GM19463 (cell line): ENCODE measurements at regions not wholly inside any gene's neighbourhood (a gene's known extent, or its start where the extent isn't known, plus 50 kb on each side); places are given as distances from the start of the nearest gene placed in this dataset.
A peak's percentile ranks its signal among the peaks of the same experiment; 100 is the strongest.
"Not testable (repeated sequence)": the region's sequence is repeated elsewhere in the genome, so short reads cannot be mapped to it uniquely, and the experiment has no call there.

ENCODE experiments used
- ATAC-seq: cut with Tn5 transposase; IDR thresholded peaks from one replicate; pipeline ENCODE4 v1.9.1; 2021; ENCODE audit warnings: mild to moderate bottlenecking, moderate library complexity; ENCODE audit not compliant: unreplicated experiment

- ATAC-seq = no peak
Measured at GRCh38 chr6:134443009-134443408, 125.1 kb upstream of the SGK1 start.

GRCh38 chr6:134442073-134442472 is 124.2 kb upstream of the SGK1 start:
- no peak for ATAC-seq

GRCh38 chr6:134438837-134439236 is 120.9 kb upstream of the SGK1 start:
- no peak for ATAC-seq

GRCh38 chr6:134437376-134437775 is 119.5 kb upstream of the SGK1 start:
- no peak for ATAC-seq

GRCh38 chr6:134436950-134437349 is 119.0 kb upstream of the SGK1 start:
- no peak for ATAC-seq

GRCh38 chr6:134436281-134436815 is 118.4 kb upstream of the SGK1 start:
- peak; percentile 92 for ATAC-seq

GRCh38 chr6:134435814-134436280 is 117.9 kb upstream of the SGK1 start:
- no peak for ATAC-seq

GRCh38 chr6:134434019-134434942 is 116.4 kb upstream of the SGK1 start:
- ATAC-seq = no peak

- no peak for ATAC-seq
Measured at GRCh38 chr6:134432036-134432435, 114.1 kb upstream of the SGK1 start.

- no peak for ATAC-seq
Measured at GRCh38 chr6:134431421-134431859, 113.5 kb upstream of the SGK1 start.

- no peak for ATAC-seq
Measured at GRCh38 chr6:134429861-134430380, 112.0 kb upstream of the SGK1 start.

- no peak for ATAC-seq
Measured at GRCh38 chr6:134427721-134428120, 109.8 kb upstream of the SGK1 start.

GRCh38 chr6:134426623-134427022 is 108.7 kb upstream of the SGK1 start:
- ATAC-seq = no peak

GRCh38 chr6:134425917-134426316 is 108.0 kb upstream of the SGK1 start:
- ATAC-seq = not testable (repeated sequence)

- ATAC-seq = no peak
Measured at GRCh38 chr6:134425513-134425912, 107.6 kb upstream of the SGK1 start.

GRCh38 chr6:134424798-134425170 is 106.9 kb upstream of the SGK1 start:
- no peak for ATAC-seq

- no peak for ATAC-seq
Measured at GRCh38 chr6:134424165-134424797, 106.4 kb upstream of the SGK1 start.

- ATAC-seq = peak; percentile 56
Measured at GRCh38 chr6:134422426-134423231, 104.7 kb upstream of the SGK1 start.

- ATAC-seq = no peak
Measured at GRCh38 chr6:134421501-134421900, 103.6 kb upstream of the SGK1 start.

GRCh38 chr6:134420614-134421181 is 102.8 kb upstream of the SGK1 start:
- ATAC-seq = no peak
